GM12892 (cell line): ENCODE measurements at regions not wholly inside any gene's neighbourhood (a gene's known extent, or its start where the extent isn't known, plus 50 kb on each side); places are given as distances from the start of the nearest gene placed in this dataset.

Experiments
- POLR2A ChIP-seq: IDR thresholded peaks from 2 replicates; pipeline ENCODE4 v1.6.1; 2011; ENCODE audit warnings: low read depth, low read length, control low read depth
- POLR2AphosphoS5 ChIP-seq: IDR thresholded peaks from 2 replicates; pipeline ENCODE4 v1.6.1; 2011; ENCODE audit warnings: low read depth, low read length, control low read depth

DNA sequence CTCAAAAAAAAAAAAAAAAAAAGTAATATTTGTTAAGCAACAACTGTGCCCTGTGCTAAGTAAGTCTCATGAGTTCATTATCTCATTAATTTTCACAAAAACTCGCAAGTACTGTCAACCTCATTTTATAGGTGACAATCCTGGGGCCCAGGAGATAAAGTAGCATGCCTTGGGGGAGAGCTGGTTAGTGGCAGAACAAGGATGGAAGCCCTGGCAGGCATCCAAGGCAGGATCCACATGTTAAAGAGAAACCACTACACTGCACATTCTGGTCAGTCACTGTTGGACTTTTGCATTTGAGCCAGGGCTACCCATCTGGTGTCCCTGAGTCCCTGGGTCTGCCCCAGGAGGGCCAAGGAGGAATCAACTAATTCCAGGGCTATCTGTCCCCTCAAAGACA is 54.6 kb downstream of the ZFP36L2 start:
- TF ChIP-seq POLR2AphosphoS5 (no peak), POLR2A (no peak)
